ENCODE measurements at regions not wholly inside any gene's neighbourhood (a gene's known extent, or its start where the extent isn't known, plus 50 kb on each side); places are given as distances from the start of the nearest gene placed in this dataset.
"Not testable (repeated sequence)": the region's sequence is repeated elsewhere in the genome, so short reads cannot be mapped to it uniquely, and the experiment has no call there.

GRCh38 chr9:106478727-106479126 lies 384.2 kb upstream of the ZNF462 start:
- FAIRE-seq (no peak), DNase-seq (ENCODE audit: insufficient read length, low spot score) (no peak)
- no peak for TF ChIP-seq POLR2A (IDR thresholded peaks at IDR 0.05; ENCODE audit: low read depth, low read length)

GRCh38 chr9:106479679-106480078 lies 383.3 kb upstream of the ZNF462 start:
- DNase-seq (ENCODE audit: insufficient read length, low spot score) (no peak), FAIRE-seq (peak; percentile 62)
- TF ChIP-seq POLR2A (IDR thresholded peaks at IDR 0.05; ENCODE audit: low read depth, low read length): no peak

- no peak for DNase-seq (ENCODE audit: insufficient read length, low spot score)
- no peak for TF ChIP-seq POLR2A (IDR thresholded peaks at IDR 0.05; ENCODE audit: low read depth, low read length)
- no peak for FAIRE-seq
Measured at GRCh38 chr9:106481013-106481609, 381.9 kb upstream of the ZNF462 start.

GRCh38 chr9:106482733-106483132 lies 380.2 kb upstream of the ZNF462 start:
- DNase-seq (ENCODE audit: insufficient read length, low spot score) (no peak), FAIRE-seq (no peak)
- no peak for TF ChIP-seq POLR2A (IDR thresholded peaks at IDR 0.05; ENCODE audit: low read depth, low read length)

- TF ChIP-seq POLR2A (IDR thresholded peaks at IDR 0.05; ENCODE audit: low read depth, low read length): no peak
- no peak for FAIRE-seq
- DNase-seq (ENCODE audit: insufficient read length, low spot score): no peak
Measured at GRCh38 chr9:106486685-106487084, 376.3 kb upstream of the ZNF462 start.

- no peak for TF ChIP-seq POLR2A (IDR thresholded peaks at IDR 0.05; ENCODE audit: low read depth, low read length)
- DNase-seq (ENCODE audit: insufficient read length, low spot score) (no peak), FAIRE-seq (no peak)
Measured at GRCh38 chr9:106487266-106487665, 375.7 kb upstream of the ZNF462 start.

GRCh38 chr9:106492126-106492525 lies 370.8 kb upstream of the ZNF462 start:
- not testable (repeated sequence) for FAIRE-seq; DNase-seq (ENCODE audit: insufficient read length, low spot score)

- DNase-seq (ENCODE audit: insufficient read length, low spot score) (no peak), FAIRE-seq (no peak)
- no peak for TF ChIP-seq POLR2A (IDR thresholded peaks at IDR 0.05; ENCODE audit: low read depth, low read length)
Measured at GRCh38 chr9:106500171-106500570, 362.8 kb upstream of the ZNF462 start.

GRCh38 chr9:106501210-106501609 lies 361.8 kb upstream of the ZNF462 start:
- not testable (repeated sequence) for FAIRE-seq; DNase-seq (ENCODE audit: insufficient read length, low spot score)

GRCh38 chr9:106502930-106503329 lies 360.0 kb upstream of the ZNF462 start:
- DNase-seq (ENCODE audit: insufficient read length, low spot score): no peak
- FAIRE-seq: no peak
- TF ChIP-seq POLR2A (IDR thresholded peaks at IDR 0.05; ENCODE audit: low read depth, low read length): no peak

- no peak for TF ChIP-seq POLR2A (IDR thresholded peaks at IDR 0.05; ENCODE audit: low read depth, low read length)
- FAIRE-seq (no peak), DNase-seq (ENCODE audit: insufficient read length, low spot score) (no peak)
Measured at GRCh38 chr9:106503759-106504158, 359.2 kb upstream of the ZNF462 start.

GRCh38 chr9:106526716-106527204 lies 336.2 kb upstream of the ZNF462 start:
- no peak for TF ChIP-seq POLR2A (IDR thresholded peaks at IDR 0.05; ENCODE audit: low read depth, low read length)
- DNase-seq (ENCODE audit: insufficient read length, low spot score) (no peak), FAIRE-seq (no peak)

- FAIRE-seq: no peak
Measured at GRCh38 chr9:106528158-106528557, 334.8 kb upstream of the ZNF462 start.

GRCh38 chr9:106529616-106530015 lies 333.4 kb upstream of the ZNF462 start:
- TF ChIP-seq POLR2A (IDR thresholded peaks at IDR 0.05; ENCODE audit: low read depth, low read length): no peak
- no peak for DNase-seq (ENCODE audit: insufficient read length, low spot score)
- FAIRE-seq: no peak

More at GRCh38 chr9:106528158-106528557, 334.8 kb upstream of the ZNF462 start:
- no peak for TF ChIP-seq POLR2A (IDR thresholded peaks at IDR 0.05; ENCODE audit: low read depth, low read length)
- DNase-seq (ENCODE audit: insufficient read length, low spot score): no peak

GRCh38 chr9:106531491-106531890 lies 331.5 kb upstream of the ZNF462 start:
- DNase-seq (ENCODE audit: insufficient read length, low spot score): no peak
- no peak for FAIRE-seq
- no peak for TF ChIP-seq POLR2A (IDR thresholded peaks at IDR 0.05; ENCODE audit: low read depth, low read length)

Data from H54 (cell line).